ENCODE measurements at regions not wholly inside any gene's neighbourhood (a gene's known extent, or its start where the extent isn't known, plus 50 kb on each side); places are given as distances from the start of the nearest gene placed in this dataset.

DNA sequence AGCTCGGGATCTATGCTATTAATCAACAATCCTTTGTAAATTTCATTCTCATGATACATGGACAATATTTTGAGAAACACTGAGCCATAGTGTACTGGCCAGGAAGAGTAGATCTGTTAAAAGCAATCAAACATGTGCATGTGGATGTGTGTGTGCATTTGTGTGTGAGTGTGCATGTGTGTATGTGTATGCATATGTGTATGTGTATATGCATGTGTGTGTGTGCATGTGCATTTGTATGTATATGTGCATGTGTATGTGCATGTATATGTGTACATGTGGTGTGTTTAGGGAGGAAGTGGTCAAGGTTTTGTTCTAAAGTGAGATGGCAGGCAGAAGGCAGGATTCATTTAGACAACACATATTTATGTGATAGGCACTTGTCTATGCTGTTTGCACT, 623.8 kb downstream of the ADCYAP1 start:
- H3K27ac ChIP-seq: no peak overlapping the region
- H3K27me3 ChIP-seq (ENCODE audit: insufficient read depth, low read depth, severe bottlenecking): no peaks in the 10 kb centered on the region
- H3K9me3 ChIP-seq (ENCODE audit: severe bottlenecking): no peaks in the 10 kb centered on the region
- H3K4me3 ChIP-seq (ENCODE audit: low read depth, low read length): no peak overlapping the region
- no peak for DNase-seq
- no peaks in the 10 kb centered on the region for H3K36me3 ChIP-seq
- no peak for TF ChIP-seq CTCF (IDR thresholded peaks at IDR 0.05; ENCODE audit: low read depth, low read length)

DNA sequence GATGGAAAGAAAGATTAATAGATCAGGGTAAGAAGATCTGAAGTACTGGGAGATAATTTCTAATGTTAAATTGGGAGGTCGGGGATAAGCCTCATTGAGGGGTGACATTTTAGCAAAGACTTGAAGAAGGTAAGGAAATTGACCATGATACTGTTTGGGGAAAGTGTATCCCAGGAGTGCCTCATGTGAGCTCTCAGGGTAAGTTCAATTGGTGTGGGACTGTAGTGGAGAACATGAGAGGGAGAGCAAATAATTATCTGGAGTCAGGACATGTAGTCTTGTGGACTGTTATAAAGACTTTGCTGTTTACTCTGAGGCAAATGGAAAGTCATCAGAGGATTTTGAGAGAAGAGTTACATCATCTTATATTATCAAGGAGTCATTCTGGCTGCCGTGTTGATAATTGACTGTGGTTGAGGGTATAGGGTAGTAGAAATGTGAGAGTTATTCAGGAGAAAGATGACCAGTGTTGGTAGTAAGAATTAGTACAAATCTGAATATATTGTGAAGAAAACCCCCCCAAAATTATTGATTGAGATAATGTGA, 624.4 kb downstream of the ADCYAP1 start:
- H3K27me3 ChIP-seq (ENCODE audit: insufficient read depth, low read depth, severe bottlenecking): no peaks in the 10 kb centered on the region
- no peaks in the 10 kb centered on the region for H3K36me3 ChIP-seq
- H3K27ac ChIP-seq: no peak overlapping the region
- no peak for TF ChIP-seq CTCF (IDR thresholded peaks at IDR 0.05; ENCODE audit: low read depth, low read length)
- H3K4me3 ChIP-seq (ENCODE audit: low read depth, low read length): no peak overlapping the region
- no peak for DNase-seq
- H3K9me3 ChIP-seq (ENCODE audit: severe bottlenecking): no peaks in the 10 kb centered on the region

DNA sequence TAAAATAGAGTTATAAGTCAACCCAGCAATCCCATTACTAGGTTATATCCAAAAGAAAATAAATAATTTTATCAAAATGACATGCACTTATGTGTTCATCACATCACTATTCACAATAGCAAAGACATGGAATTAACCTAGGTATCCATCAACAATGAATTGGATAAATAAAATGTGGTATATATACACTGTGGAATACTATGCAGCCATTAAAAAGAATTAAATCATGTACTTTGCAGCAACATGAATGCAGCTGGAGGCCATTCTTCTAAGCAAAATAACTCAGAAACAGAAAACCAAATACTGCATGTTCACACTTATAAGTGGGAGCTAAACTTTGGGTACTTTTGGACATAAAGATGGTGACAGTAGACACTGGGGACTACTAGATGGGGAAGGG, 626.0 kb downstream of the ADCYAP1 start:
- Histone ChIP-seq H3K27me3 (ENCODE audit: insufficient read depth, low read depth, severe bottlenecking) (no peaks in the 10 kb centered on the region), H3K4me3 (ENCODE audit: low read depth, low read length) (no peak overlapping the region), H3K36me3 (no peaks in the 10 kb centered on the region), H3K9me3 (ENCODE audit: severe bottlenecking) (no peaks in the 10 kb centered on the region), H3K27ac (no peak overlapping the region)
- no peak for TF ChIP-seq CTCF (IDR thresholded peaks at IDR 0.05; ENCODE audit: low read depth, low read length)
- no peak for DNase-seq

DNA sequence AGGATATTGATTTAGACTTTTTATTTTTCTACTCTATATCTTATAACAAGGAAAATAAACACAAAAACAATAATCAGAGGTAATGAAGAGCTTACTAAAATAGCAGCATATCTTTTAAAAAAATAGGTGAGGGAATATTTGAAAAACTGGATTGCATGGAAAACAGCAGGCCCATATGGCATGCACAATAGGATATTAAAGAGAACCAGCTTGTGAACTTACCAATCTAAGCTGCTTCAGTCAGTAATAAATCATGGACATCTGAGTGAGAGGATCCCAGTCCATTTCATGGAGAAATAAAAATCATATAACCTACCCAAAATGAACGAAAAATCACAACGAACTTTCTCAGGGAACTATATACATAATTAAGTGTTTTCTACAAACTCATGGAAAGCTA, 634.6 kb downstream of the ADCYAP1 start:
- no peak overlapping the region for H3K27ac ChIP-seq
- DNase-seq: no peak
- no peak for TF ChIP-seq CTCF (IDR thresholded peaks at IDR 0.05; ENCODE audit: low read depth, low read length)
- H3K36me3 ChIP-seq: no peaks in the 10 kb centered on the region
- H3K27me3 ChIP-seq (ENCODE audit: insufficient read depth, low read depth, severe bottlenecking): no peaks in the 10 kb centered on the region
- no peak overlapping the region for H3K4me3 ChIP-seq (ENCODE audit: low read depth, low read length)
- no peaks in the 10 kb centered on the region for H3K9me3 ChIP-seq (ENCODE audit: severe bottlenecking)

- no peak for DNase-seq
- Histone ChIP-seq H3K36me3 (no peaks in the 10 kb centered on the region), H3K4me3 (ENCODE audit: low read depth, low read length) (no peak overlapping the region), H3K27me3 (ENCODE audit: insufficient read depth, low read depth, severe bottlenecking) (no peaks in the 10 kb centered on the region), H3K9me3 (ENCODE audit: severe bottlenecking) (no peaks in the 10 kb centered on the region), H3K27ac (no peak overlapping the region)
- no peak for TF ChIP-seq CTCF (IDR thresholded peaks at IDR 0.05; ENCODE audit: low read depth, low read length)
Observed at GRCh38 chr18:1541478-1541877, 636.8 kb downstream of the ADCYAP1 start.

- no peaks in the 10 kb centered on the region for H3K36me3 ChIP-seq
- no peaks in the 10 kb centered on the region for H3K9me3 ChIP-seq (ENCODE audit: severe bottlenecking)
- H3K4me3 ChIP-seq (ENCODE audit: low read depth, low read length): no peak overlapping the region
- no peak for DNase-seq
- H3K27ac ChIP-seq: no peak overlapping the region
- no peak for TF ChIP-seq CTCF (IDR thresholded peaks at IDR 0.05; ENCODE audit: low read depth, low read length)
- no peaks in the 10 kb centered on the region for H3K27me3 ChIP-seq (ENCODE audit: insufficient read depth, low read depth, severe bottlenecking)
Observed at GRCh38 chr18:1542230-1542774, 637.6 kb downstream of the ADCYAP1 start.
